BLaER1 (cell line): ENCODE measurements at regions not wholly inside any gene's neighbourhood (a gene's known extent, or its start where the extent isn't known, plus 50 kb on each side); places are given as distances from the start of the nearest gene placed in this dataset.

ENCODE experiments used
- H3K27ac ChIP-seq: shearing (Covaris generic); formaldehyde crosslinking; 2 replicates; pipeline ENCODE4 v1.8.1; 2022
- H3K27me3 ChIP-seq: shearing (Covaris generic); formaldehyde crosslinking; 2 replicates; pipeline ENCODE4 v1.8.1; 2022
- H3K36me3 ChIP-seq: shearing (Covaris generic); formaldehyde crosslinking; 2 replicates; pipeline ENCODE4 v1.8.1; 2022
- H3K4me1 ChIP-seq: shearing (Covaris generic); formaldehyde crosslinking; 2 replicates; pipeline ENCODE4 v1.8.1; 2022
- H3K4me2 ChIP-seq: shearing (Covaris generic); formaldehyde crosslinking; 2 replicates; pipeline ENCODE4 v1.8.1; 2022
- H3K4me3 ChIP-seq: shearing (Covaris generic); formaldehyde crosslinking; 2 replicates; pipeline ENCODE4 v1.8.1; 2022
- H3K9ac ChIP-seq: shearing (Covaris generic); formaldehyde crosslinking; 2 replicates; pipeline ENCODE4 v1.8.1; 2022
- H3K9me3 ChIP-seq: shearing (Covaris generic); formaldehyde crosslinking; 2 replicates; pipeline ENCODE4 v1.8.1; 2022
- H4K20me1 ChIP-seq: shearing (Covaris generic); formaldehyde crosslinking; 2 replicates; pipeline ENCODE4 v1.8.1; 2022
- Cebpa-rat ChIP-seq: shearing (Covaris generic); IDR thresholded peaks from 2 replicates; pipeline ENCODE4 v1.8.1; 2022

GRCh38 chr1:60292140-60292539 is 218.6 kb upstream of the C1orf87 start:
- no peaks in the 10 kb centered on the region for H3K9me3 ChIP-seq
- H4K20me1 ChIP-seq: no peaks in the 10 kb centered on the region
- no peak overlapping the region for H3K4me3 ChIP-seq
- no peak overlapping the region for H3K9ac ChIP-seq
- no peaks in the 10 kb centered on the region for H3K4me1 ChIP-seq
- no peak overlapping the region for H3K27ac ChIP-seq
- H3K4me2 ChIP-seq: no peak overlapping the region
- no peaks in the 10 kb centered on the region for H3K36me3 ChIP-seq
- H3K27me3 ChIP-seq: no peaks in the 10 kb centered on the region
- TF ChIP-seq Cebpa-rat: no peak

GRCh38 chr1:60290393-60290792 is 216.8 kb upstream of the C1orf87 start:
- H3K27me3 ChIP-seq: no peaks in the 10 kb centered on the region
- no peaks in the 10 kb centered on the region for H3K4me1 ChIP-seq
- H3K36me3 ChIP-seq: no peaks in the 10 kb centered on the region
- no peak overlapping the region for H3K27ac ChIP-seq
- H3K9me3 ChIP-seq: no peaks in the 10 kb centered on the region
- H3K9ac ChIP-seq: no peak overlapping the region
- H4K20me1 ChIP-seq: no peaks in the 10 kb centered on the region
- H3K4me2 ChIP-seq: no peak overlapping the region
- no peak overlapping the region for H3K4me3 ChIP-seq
- no peak for TF ChIP-seq Cebpa-rat

GRCh38 chr1:60287536-60287935 is 214.0 kb upstream of the C1orf87 start:
- TF ChIP-seq Cebpa-rat: no peak
- Histone ChIP-seq H3K4me3 (no peak overlapping the region), H3K4me1 (no peaks in the 10 kb centered on the region), H3K27ac (no peak overlapping the region), H3K4me2 (no peak overlapping the region), H3K9me3 (no peaks in the 10 kb centered on the region), H3K9ac (no peak overlapping the region), H3K27me3 (no peaks in the 10 kb centered on the region), H4K20me1 (no peaks in the 10 kb centered on the region), H3K36me3 (no peaks in the 10 kb centered on the region)

- no peak overlapping the region for H3K4me3 ChIP-seq
- H3K9ac ChIP-seq: no peak overlapping the region
- H3K4me1 ChIP-seq: peaks cover 18% of the 10 kb centered on the region
- TF ChIP-seq Cebpa-rat: no peak
- no peaks in the 10 kb centered on the region for H4K20me1 ChIP-seq
- no peak overlapping the region for H3K4me2 ChIP-seq
- H3K36me3 ChIP-seq: no peaks in the 10 kb centered on the region
- no peaks in the 10 kb centered on the region for H3K27me3 ChIP-seq
- no peak overlapping the region for H3K27ac ChIP-seq
- no peaks in the 10 kb centered on the region for H3K9me3 ChIP-seq
These were observed 210.1 kb upstream of the C1orf87 start for GRCh38 chr1:60283690-60284089.

- no peak for TF ChIP-seq Cebpa-rat
- Histone ChIP-seq H3K27me3 (no peaks in the 10 kb centered on the region), H3K9me3 (no peaks in the 10 kb centered on the region), H3K4me1 (peaks cover 18% of the 10 kb centered on the region), H4K20me1 (no peaks in the 10 kb centered on the region), H3K4me3 (no peak overlapping the region), H3K9ac (no peak overlapping the region), H3K27ac (no peak overlapping the region), H3K4me2 (peak overlapping the region; percentile 62), H3K36me3 (no peaks in the 10 kb centered on the region)
These were observed 207.9 kb upstream of the C1orf87 start for GRCh38 chr1:60281360-60281932.

GRCh38 chr1:60280819-60281218 is 207.2 kb upstream of the C1orf87 start:
- no peak overlapping the region for H3K9ac ChIP-seq
- H3K36me3 ChIP-seq: no peaks in the 10 kb centered on the region
- H3K4me3 ChIP-seq: no peak overlapping the region

GRCh38 chr1:60280256-60280655 is 206.7 kb upstream of the C1orf87 start:
- Histone ChIP-seq H3K27ac (no peak overlapping the region), H3K36me3 (no peaks in the 10 kb centered on the region), H3K4me3 (no peak overlapping the region), H3K4me1 (peaks cover 18% of the 10 kb centered on the region), H4K20me1 (no peaks in the 10 kb centered on the region), H3K27me3 (no peaks in the 10 kb centered on the region), H3K9ac (no peak overlapping the region), H3K9me3 (no peaks in the 10 kb centered on the region), H3K4me2 (peak overlapping the region; percentile 62; the same call in 1 of the 2 replicates)
- no peak for TF ChIP-seq Cebpa-rat

More at GRCh38 chr1:60280819-60281218, 207.2 kb upstream of the C1orf87 start:
- H3K27me3 ChIP-seq: no peaks in the 10 kb centered on the region
- H3K27ac ChIP-seq: no peak overlapping the region
- TF ChIP-seq Cebpa-rat: no peak
- peaks cover 18% of the 10 kb centered on the region for H3K4me1 ChIP-seq
- no peaks in the 10 kb centered on the region for H3K9me3 ChIP-seq
- peak overlapping the region; percentile 62 for H3K4me2 ChIP-seq
- H4K20me1 ChIP-seq: no peaks in the 10 kb centered on the region

- no peak for TF ChIP-seq Cebpa-rat
- no peak overlapping the region for H3K4me2 ChIP-seq
- H3K4me1 ChIP-seq: peaks cover 18% of the 10 kb centered on the region
- H4K20me1 ChIP-seq: no peaks in the 10 kb centered on the region
- H3K36me3 ChIP-seq: no peaks in the 10 kb centered on the region
- H3K27me3 ChIP-seq: no peaks in the 10 kb centered on the region
- H3K9me3 ChIP-seq: no peaks in the 10 kb centered on the region
- no peak overlapping the region for H3K4me3 ChIP-seq
- no peak overlapping the region for H3K27ac ChIP-seq
- H3K9ac ChIP-seq: no peak overlapping the region
These were observed 206.2 kb upstream of the C1orf87 start for GRCh38 chr1:60279798-60280197.

GRCh38 chr1:60277269-60277668 is 203.7 kb upstream of the C1orf87 start:
- Histone ChIP-seq H3K27me3 (no peaks in the 10 kb centered on the region), H3K4me1 (peaks cover 18% of the 10 kb centered on the region), H3K27ac (no peak overlapping the region), H3K4me3 (no peak overlapping the region), H4K20me1 (no peaks in the 10 kb centered on the region), H3K9me3 (no peaks in the 10 kb centered on the region), H3K9ac (no peak overlapping the region), H3K36me3 (no peaks in the 10 kb centered on the region), H3K4me2 (no peak overlapping the region)
- TF ChIP-seq Cebpa-rat: no peak

GRCh38 chr1:60274422-60275290 is 201.1 kb upstream of the C1orf87 start:
- no peak overlapping the region for H3K4me3 ChIP-seq
- no peaks in the 10 kb centered on the region for H3K36me3 ChIP-seq
- H4K20me1 ChIP-seq: no peaks in the 10 kb centered on the region
- no peak for TF ChIP-seq Cebpa-rat
- no peak overlapping the region for H3K4me2 ChIP-seq
- H3K27me3 ChIP-seq: no peaks in the 10 kb centered on the region
- H3K9ac ChIP-seq: no peak overlapping the region
- H3K4me1 ChIP-seq: no peaks in the 10 kb centered on the region
- no peaks in the 10 kb centered on the region for H3K9me3 ChIP-seq
- H3K27ac ChIP-seq: no peak overlapping the region
